Neural crest cell (in vitro differentiated cells): ENCODE measurements at regions not wholly inside any gene's neighbourhood (a gene's known extent, or its start where the extent isn't known, plus 50 kb on each side); places are given as distances from the start of the nearest gene placed in this dataset.

ENCODE experiments used
- DNase-seq: peaks from one replicate; pipeline ENCODE4 v3.0.0; 2021; ENCODE audit warnings: low read depth, mixed read lengths, low spot score
- H3K27ac Mint-ChIP-seq: one replicate; pipeline ENCODE4 v1.8.0; 2021; ENCODE audit warnings: mild to moderate bottlenecking, mixed read lengths; ENCODE audit not compliant: unreplicated experiment
- H3K27me3 Mint-ChIP-seq: 2 replicates; pipeline ENCODE4 v1.8.0; 2021; ENCODE audit warnings: low read depth, mild to moderate bottlenecking, mixed read lengths
- H3K36me3 Mint-ChIP-seq: 2 replicates; pipeline ENCODE4 v1.8.0; 2021; ENCODE audit warnings: low read depth, mild to moderate bottlenecking, mixed read lengths
- H3K4me1 Mint-ChIP-seq: 2 replicates; pipeline ENCODE4 v1.8.0; 2021; ENCODE audit warnings: mixed read lengths
- H3K4me3 Mint-ChIP-seq: one replicate; pipeline ENCODE4 v1.8.0; 2021; ENCODE audit warnings: mild to moderate bottlenecking, mixed read lengths
- H3K9me3 Mint-ChIP-seq: 2 replicates; pipeline ENCODE4 v1.8.0; 2021; ENCODE audit warnings: mixed read lengths
- TF ChIP-seq, protein P1 (sequence below): fragments of 200-600 bp; sonication (generic); conservative IDR thresholded peaks from 2 replicates; pipeline ENCODE4 v1.5.0; 2021; ENCODE audit warnings: antibody characterized with exemption, mild to moderate bottlenecking

- H3K4me3 Mint-ChIP-seq, result no peak overlapping the region
- no peak overlapping the region for H3K27ac Mint-ChIP-seq
- TF ChIP-seq, protein P1, sequence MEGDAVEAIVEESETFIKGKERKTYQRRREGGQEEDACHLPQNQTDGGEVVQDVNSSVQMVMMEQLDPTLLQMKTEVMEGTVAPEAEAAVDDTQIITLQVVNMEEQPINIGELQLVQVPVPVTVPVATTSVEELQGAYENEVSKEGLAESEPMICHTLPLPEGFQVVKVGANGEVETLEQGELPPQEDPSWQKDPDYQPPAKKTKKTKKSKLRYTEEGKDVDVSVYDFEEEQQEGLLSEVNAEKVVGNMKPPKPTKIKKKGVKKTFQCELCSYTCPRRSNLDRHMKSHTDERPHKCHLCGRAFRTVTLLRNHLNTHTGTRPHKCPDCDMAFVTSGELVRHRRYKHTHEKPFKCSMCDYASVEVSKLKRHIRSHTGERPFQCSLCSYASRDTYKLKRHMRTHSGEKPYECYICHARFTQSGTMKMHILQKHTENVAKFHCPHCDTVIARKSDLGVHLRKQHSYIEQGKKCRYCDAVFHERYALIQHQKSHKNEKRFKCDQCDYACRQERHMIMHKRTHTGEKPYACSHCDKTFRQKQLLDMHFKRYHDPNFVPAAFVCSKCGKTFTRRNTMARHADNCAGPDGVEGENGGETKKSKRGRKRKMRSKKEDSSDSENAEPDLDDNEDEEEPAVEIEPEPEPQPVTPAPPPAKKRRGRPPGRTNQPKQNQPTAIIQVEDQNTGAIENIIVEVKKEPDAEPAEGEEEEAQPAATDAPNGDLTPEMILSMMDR, result peak; percentile 37
- H3K4me1 Mint-ChIP-seq, result no peaks in the 10 kb centered on the region
- H3K27me3 Mint-ChIP-seq, result peaks cover 13% of the 10 kb centered on the region
- no peak for DNase-seq
- H3K36me3 Mint-ChIP-seq, result no peaks in the 10 kb centered on the region
- no peaks in the 10 kb centered on the region for H3K9me3 Mint-ChIP-seq
These were observed 111.4 kb upstream of the PLAAT1 start for GRCh38 chr3:193129607-193130006.

GRCh38 chr3:193130576-193130975 is 110.4 kb upstream of the PLAAT1 start:
- no peaks in the 10 kb centered on the region for H3K9me3 Mint-ChIP-seq

GRCh38 chr3:193132241-193132640 is 108.8 kb upstream of the PLAAT1 start:
- Mint-ChIP-seq H3K4me1 (no peaks in the 10 kb centered on the region), H3K9me3 (no peaks in the 10 kb centered on the region), H3K36me3 (no peaks in the 10 kb centered on the region), H3K27me3 (peaks cover 1% of the 10 kb centered on the region), H3K4me3 (no peak overlapping the region), H3K27ac (no peak overlapping the region)
- TF ChIP-seq, protein P1, result no peak
- no peak for DNase-seq

More at GRCh38 chr3:193130576-193130975, 110.4 kb upstream of the PLAAT1 start:
- Mint-ChIP-seq H3K27ac (no peak overlapping the region), H3K36me3 (no peaks in the 10 kb centered on the region), H3K4me1 (no peaks in the 10 kb centered on the region), H3K4me3 (no peak overlapping the region), H3K27me3 (peaks cover 13% of the 10 kb centered on the region)
- DNase-seq, result no peak
- TF ChIP-seq, protein P1, result no peak

DNA sequence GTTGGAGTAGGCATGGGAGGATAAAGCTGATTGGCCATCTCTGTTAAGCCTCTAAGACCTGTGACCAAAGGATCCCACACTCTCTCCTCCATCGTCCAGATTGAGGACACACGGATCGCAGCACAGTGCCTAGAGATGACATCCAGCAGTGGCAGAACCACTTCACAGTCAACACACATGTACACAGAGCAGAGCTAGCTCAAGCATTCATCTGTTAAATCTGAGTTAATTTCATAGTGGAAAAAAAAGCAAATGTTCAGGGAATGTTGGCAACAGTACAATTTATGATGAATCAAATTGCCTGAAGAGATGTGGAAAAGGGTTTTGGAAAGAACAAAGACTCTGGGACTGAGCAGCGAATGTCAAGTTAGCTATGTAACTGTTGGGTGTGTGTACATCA is 108.1 kb upstream of the PLAAT1 start:
- Mint-ChIP-seq H3K27me3 (no peaks in the 10 kb centered on the region), H3K36me3 (no peaks in the 10 kb centered on the region), H3K4me1 (no peaks in the 10 kb centered on the region), H3K4me3 (no peak overlapping the region), H3K27ac (no peak overlapping the region), H3K9me3 (no peaks in the 10 kb centered on the region)
- DNase-seq, result no peak
- TF ChIP-seq, protein P1, result no peak

DNA sequence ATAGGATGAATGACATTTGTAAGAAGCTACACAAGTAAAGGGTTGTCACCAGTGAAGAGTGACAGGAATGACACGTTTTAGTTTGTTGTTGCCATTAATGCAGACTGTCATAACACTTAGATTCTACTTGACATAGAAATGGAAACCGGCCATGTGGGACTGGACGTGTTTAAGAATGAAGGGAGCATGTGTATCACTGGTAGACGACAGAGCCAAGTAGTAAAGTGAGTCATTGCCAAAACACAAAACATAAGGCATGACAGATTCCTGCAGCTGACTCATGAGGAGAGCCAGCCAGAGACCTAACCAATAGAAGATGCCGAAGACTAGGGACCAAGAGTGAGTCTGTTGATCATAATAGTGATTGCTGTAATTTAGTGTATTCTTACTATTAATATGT is 106.2 kb upstream of the PLAAT1 start:
- Mint-ChIP-seq H3K36me3 (no peaks in the 10 kb centered on the region), H3K27ac (no peak overlapping the region), H3K27me3 (no peaks in the 10 kb centered on the region), H3K9me3 (peaks cover 3% of the 10 kb centered on the region), H3K4me3 (no peak overlapping the region), H3K4me1 (no peaks in the 10 kb centered on the region)
- TF ChIP-seq, protein P1, result no peak
- DNase-seq, result no peak

- H3K27me3 Mint-ChIP-seq, result no peaks in the 10 kb centered on the region
- H3K27ac Mint-ChIP-seq, result no peak overlapping the region
- H3K4me1 Mint-ChIP-seq, result no peaks in the 10 kb centered on the region
- peaks cover 7% of the 10 kb centered on the region for H3K9me3 Mint-ChIP-seq
- no peak for DNase-seq
- H3K36me3 Mint-ChIP-seq, result no peaks in the 10 kb centered on the region
- H3K4me3 Mint-ChIP-seq, result no peak overlapping the region
- TF ChIP-seq, protein P1, result no peak
These were observed 100.6 kb upstream of the PLAAT1 start for GRCh38 chr3:193140381-193140780.
